GM12892 (cell line): ENCODE measurements at regions not wholly inside any gene's neighbourhood (a gene's known extent, or its start where the extent isn't known, plus 50 kb on each side); places are given as distances from the start of the nearest gene placed in this dataset.

Experiments used
- POLR2A ChIP-seq: IDR thresholded peaks from 2 replicates; pipeline ENCODE4 v1.6.1; 2011; ENCODE audit warnings: low read depth, low read length, control low read depth
- POLR2AphosphoS5 ChIP-seq: IDR thresholded peaks from 2 replicates; pipeline ENCODE4 v1.6.1; 2011; ENCODE audit warnings: low read depth, low read length, control low read depth
- TAF1 ChIP-seq: IDR thresholded peaks from 2 replicates; pipeline ENCODE4 v1.6.1; 2011; ENCODE audit warnings: low read depth, mild to moderate bottlenecking, control low read depth, low read length, borderline replicate concordance

GRCh38 chr5:104178829-104179456 is 616.4 kb upstream of the NUDT12 start:
- TF ChIP-seq POLR2AphosphoS5 (no peak), TAF1 (no peak), POLR2A (no peak)
